Stomach (tissue), 8 donors: ENCODE measurements at regions not wholly inside any gene's neighbourhood (a gene's known extent, or its start where the extent isn't known, plus 50 kb on each side); places are given as distances from the start of the nearest gene placed in this dataset.

Source experiments
- DNase-seq, 2 donors: peaks; one replicate each; pipeline versions ENCODE4 v3.0.0 to v3.0.0-alpha.2; 2013 to 2019
- H3K27ac ChIP-seq, 5 donors: fragments of 200-600 bp in 4 of 5; sonication (generic) in 4 of 5; one replicate each; pipeline ENCODE4 v1.5.1; 2013 to 2019; ENCODE audit warnings: mild to moderate bottlenecking in 1 of 5, moderate library complexity in 1 of 5
- H3K27me3 ChIP-seq, 3 donors: fragments of 200-600 bp; sonication (generic); one replicate each; pipeline ENCODE4 v1.5.1; 2017 to 2019; ENCODE audit warnings: mixed run types in 1 of 3
- H3K36me3 ChIP-seq, 4 donors: fragments of 200-600 bp; sonication (generic); 1 replicate in 3 of 4; 2 replicates in 1 of 4; pipeline ENCODE4 v1.5.1; 2016 to 2019
- H3K4me1 ChIP-seq, 4 donors: fragments of 200-600 bp; sonication (generic); one replicate each; pipeline ENCODE4 v1.5.1; 2016 to 2019
- H3K4me3 ChIP-seq, 4 donors: fragments of 200-600 bp; sonication (generic) in 3 of 4; one replicate each; pipeline ENCODE4 v1.5.1; 2016 to 2019; ENCODE audit warnings: mild to moderate bottlenecking in 1 of 4
- H3K9me3 ChIP-seq, 4 donors: fragments of 200-600 bp; sonication (generic); one replicate each; pipeline ENCODE4 v1.5.1; 2016 to 2019
- EP300 ChIP-seq: sonication (generic); formaldehyde crosslinking; IDR thresholded peaks from one replicate; pipeline ENCODE4 v1.6.1; 2017; ENCODE audit warnings: antibody characterized with exemption
- POLR2A ChIP-seq, 4 donors: fragments of 450-650 bp; IDR thresholded peaks; one replicate each; pipeline ENCODE4 v1.6.1; 2016; ENCODE audit warnings: antibody characterized with exemption in 4 of 4, control low read depth in 2 of 4, mild to moderate bottlenecking in 1 of 4, moderate library complexity in 1 of 4
- POLR2AphosphoS5 ChIP-seq, 3 donors: sonication (generic); formaldehyde crosslinking; IDR thresholded peaks; one replicate each; pipeline ENCODE4 v1.6.1; 2016; ENCODE audit warnings: antibody characterized with exemption in 3 of 3
- WGBS, 5 donors: extraction: QIAGEN DNeasy Blood & Tissue Kit in 3 of 5; methylation state at CpG; one replicate each; pipeline versions ENCODE4 v1.1.5 to v1.1.7; 2013 to 2018; 5-methylcytosine and 5-hydroxymethylcytosine counted together
- intact Hi-C: fragments of 100-400 bp; cut with DNase I; formaldehyde crosslinking; loops from one replicate; pipeline ENCODE4 v1.15.1; 2023; ENCODE audit warnings: low total_unique reads
- TF ChIP-seq, protein P1 (sequence below), 7 experiments: fragments of 450-650 bp in 4 of 7; fragments of 200-600 bp in 3 of 7; sonication (generic) in 3 of 7; IDR thresholded peaks; one replicate each; pipeline ENCODE4 v1.5.1; 2016 to 2019; ENCODE audit warnings: antibody characterized with exemption in 7 of 7, control low read depth in 2 of 7, mild to moderate bottlenecking in 1 of 7
- donor health status: healthy with polysubstance abuse.
- donor health status: Bipolar disorder and iron deficiency.
- donor health status: healthy.

DNA sequence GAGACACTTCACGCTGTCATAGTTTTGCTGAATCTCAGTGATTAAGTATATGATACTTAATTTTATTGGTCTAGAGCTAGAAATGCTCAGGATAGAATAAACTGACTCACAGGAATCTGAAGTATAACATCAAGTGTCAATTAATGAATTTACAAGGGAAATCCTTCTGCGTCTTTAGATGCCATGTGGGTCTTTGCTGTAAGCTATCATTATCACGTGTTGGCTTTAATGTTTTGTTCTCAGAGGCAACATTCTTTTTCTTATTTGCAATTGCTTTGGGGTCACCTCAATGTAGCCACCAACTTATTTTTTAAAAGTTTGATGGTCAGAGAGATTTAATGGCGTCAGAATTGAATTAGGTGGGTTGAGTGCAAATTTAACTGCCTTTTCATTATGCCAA lies 680.1 kb upstream of the PTBP2 start:
- intact Hi-C loops = no loop called here
- H3K4me1 ChIP-seq = no peaks in the 10 kb centered on the region
- no peak for DNase-seq
- H3K27ac ChIP-seq = no peak overlapping the region
- no peaks in the 10 kb centered on the region for H3K9me3 ChIP-seq
- TF ChIP-seq POLR2A (IDR thresholded peaks at IDR 0.05) = no peak
- no peak for TF ChIP-seq POLR2AphosphoS5 (IDR thresholded peaks at IDR 0.05)
- TF ChIP-seq, protein P1, sequence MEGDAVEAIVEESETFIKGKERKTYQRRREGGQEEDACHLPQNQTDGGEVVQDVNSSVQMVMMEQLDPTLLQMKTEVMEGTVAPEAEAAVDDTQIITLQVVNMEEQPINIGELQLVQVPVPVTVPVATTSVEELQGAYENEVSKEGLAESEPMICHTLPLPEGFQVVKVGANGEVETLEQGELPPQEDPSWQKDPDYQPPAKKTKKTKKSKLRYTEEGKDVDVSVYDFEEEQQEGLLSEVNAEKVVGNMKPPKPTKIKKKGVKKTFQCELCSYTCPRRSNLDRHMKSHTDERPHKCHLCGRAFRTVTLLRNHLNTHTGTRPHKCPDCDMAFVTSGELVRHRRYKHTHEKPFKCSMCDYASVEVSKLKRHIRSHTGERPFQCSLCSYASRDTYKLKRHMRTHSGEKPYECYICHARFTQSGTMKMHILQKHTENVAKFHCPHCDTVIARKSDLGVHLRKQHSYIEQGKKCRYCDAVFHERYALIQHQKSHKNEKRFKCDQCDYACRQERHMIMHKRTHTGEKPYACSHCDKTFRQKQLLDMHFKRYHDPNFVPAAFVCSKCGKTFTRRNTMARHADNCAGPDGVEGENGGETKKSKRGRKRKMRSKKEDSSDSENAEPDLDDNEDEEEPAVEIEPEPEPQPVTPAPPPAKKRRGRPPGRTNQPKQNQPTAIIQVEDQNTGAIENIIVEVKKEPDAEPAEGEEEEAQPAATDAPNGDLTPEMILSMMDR (IDR thresholded peaks at IDR 0.05) = no peak
- TF ChIP-seq EP300 = no peak
- 81 to 90% (median 87%) methylated on average over 4 of the region's 4 CpGs for WGBS, 5 donors
- no peaks in the 10 kb centered on the region for H3K27me3 ChIP-seq
- no peak overlapping the region for H3K4me3 ChIP-seq
- no peaks in the 10 kb centered on the region for H3K36me3 ChIP-seq

DNA sequence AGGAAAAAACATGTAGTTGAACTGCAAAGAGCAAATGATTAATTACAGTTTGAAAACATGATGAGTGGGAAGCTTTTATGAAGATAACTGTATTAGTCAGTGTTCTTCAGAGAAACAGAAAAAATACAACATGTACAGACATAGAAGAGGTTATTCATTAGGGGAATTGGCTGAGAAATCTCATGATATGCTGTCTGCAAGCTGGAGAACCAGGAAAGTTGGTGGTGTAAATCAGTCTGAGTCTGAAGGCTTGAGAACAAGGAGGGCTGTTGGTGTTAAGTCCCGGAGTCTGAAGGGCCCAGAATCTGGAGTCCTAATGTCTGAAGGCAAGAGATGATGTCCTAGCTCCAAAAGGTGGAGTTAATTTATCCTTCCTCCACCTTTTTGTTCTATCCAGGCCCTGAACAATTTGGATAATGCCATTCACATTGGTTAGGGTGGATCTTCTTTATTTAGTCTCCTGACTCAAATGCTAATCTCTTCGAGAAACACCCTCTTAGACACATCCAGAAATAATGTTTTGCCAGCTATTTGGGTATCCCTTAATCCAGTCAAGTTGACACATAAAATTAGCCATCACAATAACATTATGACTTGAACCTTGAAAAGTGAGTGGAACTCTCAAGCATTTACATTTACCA lies 672.9 kb upstream of the PTBP2 start:
- no peak overlapping the region for H3K27ac ChIP-seq
- no peaks in the 10 kb centered on the region for H3K36me3 ChIP-seq
- TF ChIP-seq, protein P1 (IDR thresholded peaks at IDR 0.05) = no peak
- TF ChIP-seq POLR2AphosphoS5 (IDR thresholded peaks at IDR 0.05) (no peak), EP300 (no peak), POLR2A (IDR thresholded peaks at IDR 0.05) (no peak)
- H3K27me3 ChIP-seq = no peaks in the 10 kb centered on the region
- no peak overlapping the region for H3K4me3 ChIP-seq
- H3K4me1 ChIP-seq = no peaks in the 10 kb centered on the region
- 70 to 91% (median 77%) methylated on average over 2 of the region's 2 CpGs for whole genome bisulfite sequencing, 5 donors
- H3K9me3 ChIP-seq = peaks cover 0 to 3% (median 0%) of the 10 kb centered on the region in 4 donors
- intact Hi-C loops = no loop called here
- no peak for DNase-seq

DNA sequence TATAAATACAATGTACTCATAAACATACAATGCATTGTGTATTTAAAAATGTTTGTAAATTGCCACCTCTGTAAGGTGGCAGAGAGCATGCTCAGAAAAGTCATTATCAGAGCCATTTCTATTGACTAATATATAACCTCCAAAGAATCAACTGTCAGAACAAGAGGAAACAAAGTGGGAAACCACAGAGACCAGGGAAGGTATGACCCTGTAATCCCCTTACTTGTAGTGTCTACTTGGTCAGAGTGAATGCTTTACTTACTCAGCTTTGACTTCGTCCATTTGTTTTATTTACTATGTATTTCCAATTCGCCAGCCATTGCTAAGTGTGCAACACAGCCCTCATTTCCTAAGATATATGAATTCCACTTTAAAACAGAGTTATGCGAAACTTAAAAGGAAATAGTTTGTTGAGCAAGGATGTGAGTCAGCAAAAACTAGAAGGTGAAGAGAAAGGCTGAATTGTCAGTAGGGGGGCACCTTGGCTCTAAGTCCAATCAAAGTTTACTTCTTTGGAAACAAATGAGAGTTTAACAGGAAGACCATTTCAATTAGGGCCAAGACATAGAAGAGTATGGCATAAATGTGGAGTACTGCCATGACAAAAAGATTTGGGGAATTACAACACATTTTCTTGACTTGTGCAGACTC lies 671.7 kb upstream of the PTBP2 start:
- Histone ChIP-seq H3K27ac (no peak overlapping the region), H3K27me3 (no peaks in the 10 kb centered on the region), H3K36me3 (no peaks in the 10 kb centered on the region), H3K4me1 (no peaks in the 10 kb centered on the region), H3K4me3 (no peak overlapping the region), H3K9me3 (peaks cover 0 to 3% (median 0%) of the 10 kb centered on the region in 4 donors)
- TF ChIP-seq, protein P1 (IDR thresholded peaks at IDR 0.05) = no peak
- TF ChIP-seq EP300 = no peak
- TF ChIP-seq POLR2A (IDR thresholded peaks at IDR 0.05) = no peak
- TF ChIP-seq POLR2AphosphoS5 (IDR thresholded peaks at IDR 0.05) = no peak
- 63 to 80% (median 77%) methylated on average over 3 of the region's 3 CpGs for WGBS, 5 donors
- no peak for DNase-seq
- intact Hi-C loops = no loop called here

DNA sequence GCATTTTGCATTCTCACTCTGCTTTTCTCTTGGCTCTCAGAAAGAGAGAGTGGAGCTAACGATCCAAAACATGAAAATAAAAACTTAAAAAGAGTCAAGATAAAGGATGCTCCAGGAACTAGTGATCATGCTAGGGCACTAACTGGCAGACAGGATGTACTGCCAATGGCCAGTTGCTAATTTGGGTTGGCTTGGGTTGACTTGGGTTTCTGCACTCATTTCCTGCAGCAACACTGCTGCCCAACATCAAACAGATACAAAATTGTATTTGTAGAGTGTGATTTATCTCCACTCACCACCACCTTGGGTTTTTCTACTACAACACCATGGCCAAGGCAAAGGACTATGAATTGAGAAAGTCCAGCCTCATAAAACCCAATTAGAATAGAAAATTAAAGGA lies 662.3 kb upstream of the PTBP2 start:
- no peaks in the 10 kb centered on the region for H3K4me1 ChIP-seq
- H3K9me3 ChIP-seq = peaks cover 0 to 11% (median 0%) of the 10 kb centered on the region in 4 donors
- no peak for TF ChIP-seq POLR2AphosphoS5 (IDR thresholded peaks at IDR 0.05)
- TF ChIP-seq EP300 = no peak
- no peak for TF ChIP-seq POLR2A (IDR thresholded peaks at IDR 0.05)
- TF ChIP-seq, protein P1 (IDR thresholded peaks at IDR 0.05) = no peak
- no peak for DNase-seq
- no peak overlapping the region for H3K27ac ChIP-seq
- intact Hi-C loops = no loop called here
- H3K27me3 ChIP-seq = no peaks in the 10 kb centered on the region
- H3K36me3 ChIP-seq = no peaks in the 10 kb centered on the region
- 61 to 80% (median 78%) methylated on average over 1 of the region's 1 CpG for WGBS, 5 donors
- H3K4me3 ChIP-seq = no peak overlapping the region
